ENCODE measurements at regions not wholly inside any gene's neighbourhood (a gene's known extent, or its start where the extent isn't known, plus 50 kb on each side); places are given as distances from the start of the nearest gene placed in this dataset.

- Histone ChIP-seq H3K4me1 (ENCODE audit: insufficient read depth, low read length) (no peaks in the 10 kb centered on the region), H3K27me3 (ENCODE audit: control insufficient read depth in 1 of 2, insufficient read depth in 2 of 2, low read length in 2 of 2) (no peaks in the 10 kb centered on the region), H3K36me3 (ENCODE audit: insufficient read depth, low read length) (no peaks in the 10 kb centered on the region), H3K27ac (ENCODE audit: low read depth in 1 of 2, low read length in 2 of 2) (no peak overlapping the region), H3K9me3 (ENCODE audit: control insufficient read depth in 1 of 2, insufficient read depth in 1 of 2, low read length in 2 of 2) (peaks cover 0 to 8% of the 10 kb centered on the region in 2 experiments), H3K4me3 (ENCODE audit: low read length) (no peak overlapping the region)
- DNase-seq = no peak
- no peak overlapping the region for H3K4me3 Mint-ChIP-seq
- no peaks in the 10 kb centered on the region for H3K36me3 Mint-ChIP-seq (ENCODE audit: low read depth)
- no peak overlapping the region for H3K27ac Mint-ChIP-seq
- TF ChIP-seq, protein P1, sequence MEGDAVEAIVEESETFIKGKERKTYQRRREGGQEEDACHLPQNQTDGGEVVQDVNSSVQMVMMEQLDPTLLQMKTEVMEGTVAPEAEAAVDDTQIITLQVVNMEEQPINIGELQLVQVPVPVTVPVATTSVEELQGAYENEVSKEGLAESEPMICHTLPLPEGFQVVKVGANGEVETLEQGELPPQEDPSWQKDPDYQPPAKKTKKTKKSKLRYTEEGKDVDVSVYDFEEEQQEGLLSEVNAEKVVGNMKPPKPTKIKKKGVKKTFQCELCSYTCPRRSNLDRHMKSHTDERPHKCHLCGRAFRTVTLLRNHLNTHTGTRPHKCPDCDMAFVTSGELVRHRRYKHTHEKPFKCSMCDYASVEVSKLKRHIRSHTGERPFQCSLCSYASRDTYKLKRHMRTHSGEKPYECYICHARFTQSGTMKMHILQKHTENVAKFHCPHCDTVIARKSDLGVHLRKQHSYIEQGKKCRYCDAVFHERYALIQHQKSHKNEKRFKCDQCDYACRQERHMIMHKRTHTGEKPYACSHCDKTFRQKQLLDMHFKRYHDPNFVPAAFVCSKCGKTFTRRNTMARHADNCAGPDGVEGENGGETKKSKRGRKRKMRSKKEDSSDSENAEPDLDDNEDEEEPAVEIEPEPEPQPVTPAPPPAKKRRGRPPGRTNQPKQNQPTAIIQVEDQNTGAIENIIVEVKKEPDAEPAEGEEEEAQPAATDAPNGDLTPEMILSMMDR (IDR thresholded peaks at IDR 0.05) = no peak
- POLR2A ChIA-PET = no interaction called here
- no peaks in the 10 kb centered on the region for H3K4me1 Mint-ChIP-seq (ENCODE audit: low read depth)
- peaks cover 2% of the 10 kb centered on the region for H3K9me3 Mint-ChIP-seq
- intact Hi-C loops (cut with DNase I, micrococcal nuclease) = no loop called here
- no peaks in the 10 kb centered on the region for H3K27me3 Mint-ChIP-seq
- ATAC-seq (ENCODE audit: poor library complexity) = no peak
- CTCF ChIA-PET = no interaction called here
These were observed 274.8 kb upstream of the GULP1 start for GRCh38 chr2:188016917-188017316.

DNA sequence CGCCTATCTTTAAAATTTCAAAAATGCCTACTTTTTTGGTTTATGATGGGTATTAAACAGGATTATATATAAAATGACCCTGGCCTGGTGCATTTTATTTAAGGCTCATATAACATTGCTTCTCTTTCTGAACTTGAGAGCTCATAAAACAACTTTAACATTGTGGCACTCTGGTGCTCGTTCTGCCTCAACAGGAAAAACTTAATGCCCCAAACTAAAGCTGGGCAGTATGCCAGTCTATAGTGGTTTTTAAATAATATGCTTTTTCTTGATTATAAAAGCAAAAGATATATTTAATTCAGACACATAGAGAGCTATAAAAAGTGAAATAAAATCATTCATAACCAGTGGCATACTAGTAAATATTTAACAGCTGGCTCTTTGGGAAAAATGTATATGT is 269.3 kb upstream of the GULP1 start:
- H3K36me3 ChIP-seq (ENCODE audit: insufficient read depth, low read length) = no peaks in the 10 kb centered on the region
- no peak overlapping the region for H3K27ac ChIP-seq (ENCODE audit: low read depth in 1 of 2, low read length in 2 of 2)
- CTCF ChIA-PET = interaction anchor here (0.6 kb wide), 1 partner anchor 9 kb away, joined by 3 read pairs; no protein-coding TSS in a partner anchor
- POLR2A ChIA-PET = no interaction called here
- Mint-ChIP-seq H3K4me3 (no peak overlapping the region), H3K9me3 (peaks cover 2% of the 10 kb centered on the region), H3K4me1 (ENCODE audit: low read depth) (no peaks in the 10 kb centered on the region), H3K27me3 (no peaks in the 10 kb centered on the region), H3K36me3 (ENCODE audit: low read depth) (no peaks in the 10 kb centered on the region), H3K27ac (no peak overlapping the region)
- no peak for ATAC-seq (ENCODE audit: poor library complexity)
- TF ChIP-seq, protein P1 (IDR thresholded peaks at IDR 0.05) = no peak
- no peak for DNase-seq
- H3K4me3 ChIP-seq (ENCODE audit: low read length) = no peak overlapping the region
- H3K4me1 ChIP-seq (ENCODE audit: insufficient read depth, low read length) = no peaks in the 10 kb centered on the region
- H3K9me3 ChIP-seq (ENCODE audit: control insufficient read depth in 1 of 2, insufficient read depth in 1 of 2, low read length in 2 of 2) = peaks cover 0 to 8% of the 10 kb centered on the region in 2 experiments
- no peaks in the 10 kb centered on the region for H3K27me3 ChIP-seq (ENCODE audit: control insufficient read depth in 1 of 2, insufficient read depth in 2 of 2, low read length in 2 of 2)
- intact Hi-C loops (cut with DNase I, micrococcal nuclease) = no loop called here

DNA sequence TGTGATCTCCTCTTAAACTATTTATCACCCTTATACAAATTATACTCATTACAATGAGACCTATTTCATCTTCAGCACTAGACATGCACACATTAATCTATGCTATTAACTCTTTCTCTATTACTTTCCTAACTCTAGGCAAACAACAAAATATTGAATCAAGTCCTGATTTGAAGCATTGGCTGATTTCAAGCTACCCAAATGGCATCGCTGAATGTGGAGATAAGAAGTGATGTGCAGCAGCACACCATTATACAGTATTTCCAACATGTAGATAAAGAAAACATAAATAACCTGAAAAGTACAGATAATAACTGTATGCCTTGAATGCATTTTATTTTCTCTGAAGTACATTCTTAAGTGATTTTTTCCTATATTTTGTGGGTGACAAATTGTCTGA is 268.6 kb upstream of the GULP1 start:
- H3K4me3 Mint-ChIP-seq = no peak overlapping the region
- ATAC-seq (ENCODE audit: poor library complexity) (no peak), DNase-seq (no peak)
- Histone ChIP-seq H3K36me3 (ENCODE audit: insufficient read depth, low read length) (no peaks in the 10 kb centered on the region), H3K27ac (ENCODE audit: low read depth in 1 of 2, low read length in 2 of 2) (no peak overlapping the region), H3K9me3 (ENCODE audit: control insufficient read depth in 1 of 2, insufficient read depth in 1 of 2, low read length in 2 of 2) (peaks cover 0 to 8% of the 10 kb centered on the region in 2 experiments), H3K27me3 (ENCODE audit: control insufficient read depth in 1 of 2, insufficient read depth in 2 of 2, low read length in 2 of 2) (no peaks in the 10 kb centered on the region), H3K4me3 (ENCODE audit: low read length) (no peak overlapping the region), H3K4me1 (ENCODE audit: insufficient read depth, low read length) (no peaks in the 10 kb centered on the region)
- TF ChIP-seq, protein P1 (IDR thresholded peaks at IDR 0.05) = no peak
- no peaks in the 10 kb centered on the region for H3K4me1 Mint-ChIP-seq (ENCODE audit: low read depth)
- intact Hi-C loops (cut with DNase I, micrococcal nuclease) = no loop called here
- ChIA-PET CTCF (no interaction called here), POLR2A (no interaction called here)
- no peaks in the 10 kb centered on the region for H3K36me3 Mint-ChIP-seq (ENCODE audit: low read depth)
- no peaks in the 10 kb centered on the region for H3K27me3 Mint-ChIP-seq
- no peak overlapping the region for H3K27ac Mint-ChIP-seq
- H3K9me3 Mint-ChIP-seq = peaks cover 2% of the 10 kb centered on the region

Measured in CD4-positive, alpha-beta T cell (primary cell).